CD4-positive, alpha-beta T cell treated with Interleukin-15 for 4 hours (primary cell): ENCODE measurements at regions not wholly inside any gene's neighbourhood (a gene's known extent, or its start where the extent isn't known, plus 50 kb on each side); places are given as distances from the start of the nearest gene placed in this dataset.
A peak's percentile ranks its signal among the peaks of the same experiment; 100 is the strongest.
"Not testable (repeated sequence)": the region's sequence is repeated elsewhere in the genome, so short reads cannot be mapped to it uniquely, and the experiment has no call there.

ENCODE experiments used
- DNase-seq: peaks from one replicate; pipeline ENCODE4 v3.0.0-alpha.2; 2020; ENCODE audit warnings: low spot score

DNA sequence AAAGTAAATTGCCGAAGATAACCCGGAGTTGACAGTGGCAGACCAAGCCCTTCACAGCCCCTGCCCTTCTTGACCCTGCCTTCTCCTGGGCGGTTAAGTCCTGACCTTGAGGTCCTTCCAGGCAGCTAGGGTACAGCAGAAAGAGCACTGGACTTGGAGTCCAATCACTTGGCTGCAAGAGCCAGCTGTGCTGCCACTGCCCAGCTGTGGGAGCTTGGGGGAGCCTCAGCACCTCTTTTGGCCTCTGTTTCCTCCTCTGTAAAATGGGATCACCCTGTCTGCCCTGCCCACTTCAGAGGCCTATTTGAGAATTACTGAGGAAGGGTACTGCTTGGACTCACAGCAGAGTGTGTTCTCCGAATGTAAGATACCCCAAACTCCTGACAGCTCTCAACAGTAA, 66.2 kb upstream of the SMAD6 start:
- DNase-seq = no peak

GRCh38 chr15:66637044-66637443, 65.0 kb upstream of the SMAD6 start:
- not testable (repeated sequence) for DNase-seq

- peak; percentile 6 for DNase-seq
These were observed 63.7 kb upstream of the SMAD6 start for GRCh38 chr15:66638377-66638776.

- no peak for DNase-seq
These were observed 60.3 kb upstream of the SMAD6 start for GRCh38 chr15:66641485-66642315.

DNA sequence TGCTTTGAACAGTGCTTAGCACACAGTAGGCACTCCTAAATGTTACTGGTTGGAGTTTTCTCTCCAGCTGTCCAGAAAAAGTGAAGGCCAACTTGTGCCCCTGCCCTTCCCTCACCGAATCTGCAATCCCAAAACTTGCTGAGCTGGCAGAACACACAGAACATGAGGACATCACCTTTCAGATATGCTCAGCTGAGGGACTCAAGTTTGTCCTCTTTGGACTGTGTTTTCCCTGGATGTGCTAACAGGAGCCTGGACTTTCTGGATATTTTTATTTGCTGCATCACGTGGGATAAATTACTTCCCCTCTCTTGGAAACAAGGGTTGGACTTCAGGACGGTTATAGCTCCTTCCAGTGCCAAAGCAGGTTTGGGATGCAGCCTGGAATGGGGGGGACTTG, 59.5 kb upstream of the SMAD6 start:
- DNase-seq = no peak

- no peak for DNase-seq
These were observed 59.0 kb upstream of the SMAD6 start for GRCh38 chr15:66643033-66643432.

DNA sequence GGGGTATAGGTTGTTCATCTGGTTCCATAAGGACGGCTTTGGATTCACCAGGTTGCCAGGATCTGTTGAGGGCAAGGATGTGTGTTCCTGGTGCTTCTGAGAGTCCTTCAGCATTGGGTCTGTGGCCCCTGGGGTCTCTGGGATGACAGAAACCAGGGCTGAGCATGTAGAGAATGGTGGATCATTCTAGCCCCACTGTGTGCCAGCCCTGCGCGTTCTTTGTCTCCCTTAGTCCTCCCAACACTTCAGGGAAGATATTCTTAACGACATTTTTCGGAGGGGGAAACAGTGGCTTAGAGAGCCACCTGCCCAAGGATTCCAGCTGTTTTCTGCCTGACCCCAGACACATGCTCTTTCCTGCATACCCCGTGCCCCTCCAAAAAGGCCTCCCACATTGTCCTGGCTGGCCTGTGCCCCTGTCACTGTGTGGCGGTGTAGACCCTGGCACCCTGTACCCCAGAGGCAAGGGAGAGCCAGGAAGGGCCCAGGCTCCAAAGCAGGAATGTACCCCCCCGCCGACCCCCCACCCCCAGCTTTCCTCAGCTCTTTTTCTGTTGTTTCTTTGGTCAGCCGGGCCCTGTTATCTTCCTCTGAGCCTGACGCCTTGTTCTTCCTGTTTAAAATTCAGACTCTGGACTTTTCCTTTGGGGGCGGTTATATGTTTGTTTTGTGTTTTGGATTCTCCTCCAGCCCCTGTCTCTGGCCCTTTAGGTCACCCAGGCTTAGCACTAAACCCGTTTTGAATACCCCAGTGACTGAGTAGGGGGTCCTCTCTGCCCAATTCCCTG, 57.8 kb upstream of the SMAD6 start:
- no peak for DNase-seq

DNA sequence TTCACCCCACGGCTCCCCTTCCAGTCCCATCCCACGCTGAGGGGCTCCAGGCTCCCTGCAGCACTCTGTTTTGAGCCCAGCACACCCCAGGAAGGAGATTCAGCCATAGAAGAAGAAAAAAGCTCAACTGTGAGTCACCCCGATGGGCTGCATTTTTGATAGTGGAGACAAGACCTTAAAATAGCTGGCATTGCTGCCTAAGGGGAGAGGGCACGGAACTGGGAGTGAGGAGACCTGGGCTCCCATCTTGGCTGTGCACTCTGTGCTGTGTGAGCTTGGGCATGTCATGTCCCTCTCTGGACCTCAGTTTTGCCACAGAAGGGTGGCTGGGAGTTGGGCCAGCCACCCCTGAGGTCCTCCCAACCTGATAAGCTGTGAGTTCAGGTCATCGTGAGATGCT, 57.2 kb upstream of the SMAD6 start:
- DNase-seq = no peak

DNA sequence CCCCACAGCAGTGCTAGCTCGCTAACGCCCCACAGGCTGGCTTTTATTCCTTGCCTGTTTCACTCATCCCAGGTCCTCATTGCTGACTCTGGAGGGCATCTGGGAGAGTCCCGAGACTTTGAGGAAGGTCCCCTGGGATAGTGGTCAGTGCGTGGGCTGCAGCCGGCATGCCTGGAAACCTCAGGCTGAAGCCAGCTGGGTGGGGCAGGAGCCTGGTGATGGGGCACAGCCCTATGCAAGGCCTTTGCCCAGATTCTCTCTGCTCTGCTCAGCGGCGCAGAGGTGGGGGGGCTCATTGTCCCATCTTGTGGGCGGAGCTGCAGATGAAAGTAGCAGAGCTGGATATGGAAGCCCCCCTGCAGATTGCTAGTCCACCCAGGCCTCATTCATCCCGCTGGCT, 55.7 kb upstream of the SMAD6 start:
- DNase-seq = no peak

GRCh38 chr15:66646799-66647198, 55.2 kb upstream of the SMAD6 start:
- DNase-seq = no peak

GRCh38 chr15:66647358-66647757, 54.7 kb upstream of the SMAD6 start:
- no peak for DNase-seq

DNA sequence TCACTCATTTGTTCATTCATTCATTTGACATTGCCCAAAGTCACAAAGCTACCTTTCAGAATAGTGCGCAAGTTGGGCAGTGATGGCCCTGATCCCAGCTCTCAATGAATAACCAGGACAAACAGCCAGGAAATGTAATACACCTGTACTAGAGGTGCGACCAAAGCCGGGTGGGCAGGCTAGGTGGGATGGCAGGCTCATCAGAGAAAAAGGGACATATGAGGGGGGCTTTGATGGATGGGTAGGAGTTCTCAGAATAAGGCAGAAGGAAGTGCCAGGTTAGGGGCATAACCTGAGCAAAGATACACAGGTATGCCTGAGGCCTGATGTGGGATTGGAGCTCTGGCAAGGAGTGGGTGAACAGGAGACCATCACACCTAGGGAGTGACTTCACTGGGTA, 53.4 kb upstream of the SMAD6 start:
- DNase-seq = no peak

- no peak for DNase-seq
These were observed 52.6 kb upstream of the SMAD6 start for GRCh38 chr15:66649235-66649984.

- DNase-seq = no peak
These were observed 51.6 kb upstream of the SMAD6 start for GRCh38 chr15:66650433-66650832.

- DNase-seq = no peak
These were observed 50.8 kb upstream of the SMAD6 start for GRCh38 chr15:66651198-66651597.

- no peak for DNase-seq
These were observed 50.0 kb upstream of the SMAD6 start for GRCh38 chr15:66651913-66652642.
